CD4-positive, alpha-beta T cell (primary cell): ENCODE measurements at regions not wholly inside any gene's neighbourhood (a gene's known extent, or its start where the extent isn't known, plus 50 kb on each side); places are given as distances from the start of the nearest gene placed in this dataset.

Experiments
- ATAC-seq: fragments of 200-7000 bp; cut with Tn5 transposase; one replicate; pipeline ENCODE4 v1.10.0; 2022; ENCODE audit warnings: mild to moderate bottlenecking; ENCODE audit not compliant: poor library complexity
- CTCF ChIA-PET: fragments of 350-600 bp; sonication (Branson Sonifier 250); formaldehyde crosslinking; loops from one replicate; lab custom pipeline; 2021; ENCODE audit warnings: antibody characterized with exemption, inconsistent platforms; lab: Charles Lee
- POLR2A ChIA-PET: fragments of 350-600 bp; sonication (Branson Sonifier 250); formaldehyde crosslinking; loops from one replicate; lab custom pipeline; 2021; ENCODE audit warnings: antibody characterized with exemption, inconsistent platforms; lab: Charles Lee
- DNase-seq, 14 experiments: peaks; one replicate each; pipeline ENCODE4 v3.0.0-alpha.2; 2013 to 2020; ENCODE audit warnings: mixed read lengths in 2 of 14
- H3K27ac ChIP-seq, 2 donors: one replicate each; pipeline versions ENCODE4 v1.5.1 to v1.7.0; 2013; ENCODE audit warnings: low read length in 2 of 2, low read depth in 1 of 2, mild to moderate bottlenecking in 1 of 2
- H3K27me3 ChIP-seq, 2 experiments: 1 replicate in 1 of 2; 2 replicates in 1 of 2; pipeline versions ENCODE4 v1.6.1 to v1.7.0; 2013; ENCODE audit warnings: low read length in 2 of 2, control low read depth in 1 of 2, mild to moderate bottlenecking in 1 of 2, moderate library complexity in 1 of 2; ENCODE audit not compliant: insufficient read depth in 2 of 2, control insufficient read depth in 1 of 2
- H3K36me3 ChIP-seq: one replicate; pipeline ENCODE4 v1.6.1; 2013; ENCODE audit warnings: low read length, control low read depth; ENCODE audit not compliant: insufficient read depth
- H3K4me1 ChIP-seq: one replicate; pipeline ENCODE4 v1.6.1; 2013; ENCODE audit warnings: low read length, control low read depth; ENCODE audit not compliant: insufficient read depth
- H3K4me3 ChIP-seq: one replicate; pipeline ENCODE4 v1.5.1; 2013; ENCODE audit warnings: mild to moderate bottlenecking, low read length, moderate library complexity
- H3K9me3 ChIP-seq, 2 experiments: 1 replicate in 1 of 2; 2 replicates in 1 of 2; pipeline versions ENCODE4 v1.6.1 to v1.7.0; 2013; ENCODE audit warnings: low read length in 2 of 2, mild to moderate bottlenecking in 2 of 2, control low read depth in 1 of 2, moderate library complexity in 1 of 2; ENCODE audit not compliant: control insufficient read depth in 1 of 2, insufficient read depth in 1 of 2
- H3K27ac Mint-ChIP-seq: one replicate; pipeline ENCODE4 v1.8.0; 2020; ENCODE audit warnings: mixed read lengths
- H3K27me3 Mint-ChIP-seq: one replicate; pipeline ENCODE4 v1.8.0; 2021; ENCODE audit warnings: mixed read lengths
- H3K36me3 Mint-ChIP-seq: one replicate; pipeline ENCODE4 v1.8.0; 2021; ENCODE audit warnings: low read depth, mixed read lengths
- H3K4me1 Mint-ChIP-seq: one replicate; pipeline ENCODE4 v1.8.0; 2021; ENCODE audit warnings: low read depth, mixed read lengths
- H3K4me3 Mint-ChIP-seq: one replicate; pipeline ENCODE4 v1.8.0; 2020; ENCODE audit warnings: mild to moderate bottlenecking, mixed read lengths
- H3K9me3 Mint-ChIP-seq: one replicate; pipeline ENCODE4 v1.8.0; 2020; ENCODE audit warnings: mixed read lengths
- intact Hi-C, 2 experiments: fragments of 100-400 bp; cut with DNase I in 1 of 2; cut with micrococcal nuclease in 1 of 2; formaldehyde crosslinking; loops; one replicate each; pipeline versions ENCODE4 v1.15.1 to v1.9.0; 2023 to 2025; cut with DNase I, micrococcal nuclease
- TF ChIP-seq, protein P1 (sequence below): fragments of 200-600 bp; IDR thresholded peaks from one replicate; pipeline ENCODE4 v1.8.0; 2022; ENCODE audit warnings: antibody characterized with exemption, mild to moderate bottlenecking

GRCh38 chr2:54396107-54396506 lies 60.0 kb upstream of the SPTBN1 start:
- ATAC-seq: no peak
- intact Hi-C loops: no loop called here
- Mint-ChIP-seq H3K36me3 (no peaks in the 10 kb centered on the region), H3K27me3 (no peaks in the 10 kb centered on the region), H3K4me3 (no peak overlapping the region), H3K27ac (no peak overlapping the region), H3K4me1 (peaks cover 9% of the 10 kb centered on the region), H3K9me3 (no peaks in the 10 kb centered on the region)
- POLR2A ChIA-PET: no interaction called here
- Histone ChIP-seq H3K4me1 (no peaks in the 10 kb centered on the region), H3K9me3 (no peaks in the 10 kb centered on the region), H3K27me3 (no peaks in the 10 kb centered on the region), H3K36me3 (no peaks in the 10 kb centered on the region), H3K27ac (no peak overlapping the region), H3K4me3 (no peak overlapping the region)
- TF ChIP-seq, protein P1, sequence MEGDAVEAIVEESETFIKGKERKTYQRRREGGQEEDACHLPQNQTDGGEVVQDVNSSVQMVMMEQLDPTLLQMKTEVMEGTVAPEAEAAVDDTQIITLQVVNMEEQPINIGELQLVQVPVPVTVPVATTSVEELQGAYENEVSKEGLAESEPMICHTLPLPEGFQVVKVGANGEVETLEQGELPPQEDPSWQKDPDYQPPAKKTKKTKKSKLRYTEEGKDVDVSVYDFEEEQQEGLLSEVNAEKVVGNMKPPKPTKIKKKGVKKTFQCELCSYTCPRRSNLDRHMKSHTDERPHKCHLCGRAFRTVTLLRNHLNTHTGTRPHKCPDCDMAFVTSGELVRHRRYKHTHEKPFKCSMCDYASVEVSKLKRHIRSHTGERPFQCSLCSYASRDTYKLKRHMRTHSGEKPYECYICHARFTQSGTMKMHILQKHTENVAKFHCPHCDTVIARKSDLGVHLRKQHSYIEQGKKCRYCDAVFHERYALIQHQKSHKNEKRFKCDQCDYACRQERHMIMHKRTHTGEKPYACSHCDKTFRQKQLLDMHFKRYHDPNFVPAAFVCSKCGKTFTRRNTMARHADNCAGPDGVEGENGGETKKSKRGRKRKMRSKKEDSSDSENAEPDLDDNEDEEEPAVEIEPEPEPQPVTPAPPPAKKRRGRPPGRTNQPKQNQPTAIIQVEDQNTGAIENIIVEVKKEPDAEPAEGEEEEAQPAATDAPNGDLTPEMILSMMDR: no peak
- no peak for DNase-seq
- CTCF ChIA-PET: no interaction called here

GRCh38 chr2:54396798-54397197 lies 59.3 kb upstream of the SPTBN1 start:
- Histone ChIP-seq H3K27me3 (no peaks in the 10 kb centered on the region), H3K36me3 (no peaks in the 10 kb centered on the region), H3K4me1 (no peaks in the 10 kb centered on the region), H3K9me3 (no peaks in the 10 kb centered on the region), H3K27ac (no peak overlapping the region), H3K4me3 (no peak overlapping the region)
- intact Hi-C loops: no loop called here
- Mint-ChIP-seq H3K4me1 (peaks cover 9% of the 10 kb centered on the region), H3K27me3 (no peaks in the 10 kb centered on the region), H3K36me3 (no peaks in the 10 kb centered on the region), H3K4me3 (no peak overlapping the region), H3K9me3 (no peaks in the 10 kb centered on the region), H3K27ac (no peak overlapping the region)
- TF ChIP-seq, protein P1: no peak
- CTCF ChIA-PET: no interaction called here
- DNase-seq (no peak), ATAC-seq (no peak)
- POLR2A ChIA-PET: no interaction called here

DNA sequence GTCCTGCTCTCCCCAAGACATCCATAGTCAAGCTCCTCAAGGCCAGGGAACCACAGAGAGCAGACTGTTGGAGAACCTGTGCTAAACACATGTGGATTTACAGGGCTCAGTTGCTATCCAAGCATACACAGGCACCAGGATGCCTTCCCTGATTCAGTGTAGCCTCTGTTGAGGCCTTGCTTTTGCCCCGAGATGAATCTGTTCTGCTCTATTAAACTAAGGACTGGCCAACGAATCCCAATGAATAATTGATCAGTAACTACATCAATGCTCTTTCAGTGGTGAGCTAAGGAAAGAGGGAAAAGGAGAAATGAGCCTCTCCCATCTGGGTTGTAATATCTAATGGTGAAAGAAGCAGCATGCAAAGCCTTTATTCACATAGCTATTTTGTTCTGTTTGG lies 58.7 kb upstream of the SPTBN1 start:
- H3K4me3 ChIP-seq: no peak overlapping the region
- Mint-ChIP-seq H3K27ac (no peak overlapping the region), H3K4me3 (no peak overlapping the region), H3K4me1 (peaks cover 9% of the 10 kb centered on the region), H3K9me3 (no peaks in the 10 kb centered on the region), H3K27me3 (no peaks in the 10 kb centered on the region), H3K36me3 (no peaks in the 10 kb centered on the region)
- intact Hi-C loops: no loop called here
- H3K4me1 ChIP-seq: no peaks in the 10 kb centered on the region
- TF ChIP-seq, protein P1: no peak
- H3K27ac ChIP-seq: no peak overlapping the region
- no peak for ATAC-seq
- H3K27me3 ChIP-seq: no peaks in the 10 kb centered on the region
- H3K36me3 ChIP-seq: no peaks in the 10 kb centered on the region
- no peak for DNase-seq
- H3K9me3 ChIP-seq: no peaks in the 10 kb centered on the region
- POLR2A ChIA-PET: interaction anchor here (0.8 kb wide), 1 partner anchor 350 kb away, joined by 3 read pairs; no protein-coding TSS in a partner anchor
- CTCF ChIA-PET: no interaction called here
